T-helper 2 cell (primary cell): ENCODE measurements at regions not wholly inside any gene's neighbourhood (a gene's known extent, or its start where the extent isn't known, plus 50 kb on each side); places are given as distances from the start of the nearest gene placed in this dataset.
"Not testable (repeated sequence)": the region's sequence is repeated elsewhere in the genome, so short reads cannot be mapped to it uniquely, and the experiment has no call there.

ENCODE experiments used
- DNase-seq, 5 experiments: peaks; one replicate each; pipeline versions ENCODE4 v3.0.0 to v3.0.0-alpha.2; 2012 to 2022

GRCh38 chr2:111373060-111373459 is 252.3 kb downstream of the BCL2L11 start:
- DNase-seq: not testable (repeated sequence)

GRCh38 chr2:111373989-111374388 is 253.3 kb downstream of the BCL2L11 start:
- not testable (repeated sequence) for DNase-seq

GRCh38 chr2:111374734-111375133 is 254.0 kb downstream of the BCL2L11 start:
- not testable (repeated sequence) for DNase-seq

- DNase-seq: not testable (repeated sequence)
Observed at GRCh38 chr2:111375320-111375883, 254.7 kb downstream of the BCL2L11 start.

GRCh38 chr2:111376272-111376970 is 255.7 kb downstream of the BCL2L11 start:
- not testable (repeated sequence) for DNase-seq

- not testable (repeated sequence) for DNase-seq
Observed at GRCh38 chr2:111376971-111377352, 256.2 kb downstream of the BCL2L11 start.

GRCh38 chr2:111377386-111377959 is 256.8 kb downstream of the BCL2L11 start:
- not testable (repeated sequence) for DNase-seq

GRCh38 chr2:111378348-111378747 is 257.6 kb downstream of the BCL2L11 start:
- not testable (repeated sequence) for DNase-seq

- peak in 1 of 5 experiments; percentile 8 for DNase-seq
Observed at GRCh38 chr2:111380733-111381439, 260.2 kb downstream of the BCL2L11 start.

- not testable (repeated sequence) for DNase-seq
Observed at GRCh38 chr2:111381530-111382306, 261.0 kb downstream of the BCL2L11 start.

GRCh38 chr2:111382507-111382906 is 261.8 kb downstream of the BCL2L11 start:
- not testable (repeated sequence) for DNase-seq

GRCh38 chr2:111383311-111383710 is 262.6 kb downstream of the BCL2L11 start:
- not testable (repeated sequence) for DNase-seq

- DNase-seq: not testable (repeated sequence)
Observed at GRCh38 chr2:111385226-111385957, 264.7 kb downstream of the BCL2L11 start.

- DNase-seq: not testable (repeated sequence)
Observed at GRCh38 chr2:111390605-111391004, 269.9 kb downstream of the BCL2L11 start.

- DNase-seq: peak in 3 of 5 experiments; percentile 14 to 57 (median 42)
Observed at GRCh38 chr2:111395350-111396128, 274.8 kb downstream of the BCL2L11 start.

- not testable (repeated sequence) for DNase-seq
Observed at GRCh38 chr2:111400598-111401253, 280.0 kb downstream of the BCL2L11 start.

GRCh38 chr2:111401270-111402140 is 280.8 kb downstream of the BCL2L11 start:
- not testable (repeated sequence) for DNase-seq

GRCh38 chr2:111402450-111402849 is 281.7 kb downstream of the BCL2L11 start:
- DNase-seq: not testable (repeated sequence)

- not testable (repeated sequence) for DNase-seq
Observed at GRCh38 chr2:111403287-111403686, 282.6 kb downstream of the BCL2L11 start.
